Trophoblast cell (in vitro differentiated cells and primary cell): ENCODE measurements at regions not wholly inside any gene's neighbourhood (a gene's known extent, or its start where the extent isn't known, plus 50 kb on each side); places are given as distances from the start of the nearest gene placed in this dataset.

Experiments used
- DNase-seq, 2 donors: peaks; one replicate each; pipeline ENCODE4 v3.0.0-alpha.2; 2016
- H2AFZ ChIP-seq: 2 replicates; pipeline ENCODE4 v1.6.1; 2013; ENCODE audit warnings: low read length, moderate library complexity, mild to moderate bottlenecking; ENCODE audit not compliant: insufficient read depth, poor library complexity
- H2AK5ac ChIP-seq: 2 replicates; pipeline ENCODE4 v1.6.1; 2013; ENCODE audit warnings: mild to moderate bottlenecking, low read length
- H2BK120ac ChIP-seq: 2 replicates; pipeline ENCODE4 v1.6.1; 2013; ENCODE audit warnings: low read length, mild to moderate bottlenecking, moderate library complexity; ENCODE audit not compliant: insufficient read depth, poor library complexity
- H2BK12ac ChIP-seq: 2 replicates; pipeline ENCODE4 v1.6.1; 2013; ENCODE audit warnings: mild to moderate bottlenecking, low read length, moderate library complexity
- H2BK5ac ChIP-seq: 2 replicates; pipeline ENCODE4 v1.6.1; 2013; ENCODE audit warnings: low read length, low read depth, moderate library complexity, mild to moderate bottlenecking; ENCODE audit not compliant: poor library complexity
- H3K14ac ChIP-seq: 2 replicates; pipeline ENCODE4 v1.6.1; 2013; ENCODE audit warnings: mild to moderate bottlenecking, low read length
- H3K18ac ChIP-seq: 2 replicates; pipeline ENCODE4 v1.6.1; 2013; ENCODE audit warnings: mild to moderate bottlenecking, low read length
- H3K23ac ChIP-seq: 2 replicates; pipeline ENCODE4 v1.6.1; 2013; ENCODE audit warnings: low read length
- H3K27ac ChIP-seq: 2 replicates; pipeline ENCODE4 v1.5.1; 2013; ENCODE audit warnings: low read depth, mild to moderate bottlenecking, inconsistent platforms, low read length, moderate library complexity
- H3K27me3 ChIP-seq: 2 replicates; pipeline ENCODE4 v1.6.1; 2013; ENCODE audit warnings: inconsistent platforms, mild to moderate bottlenecking, low read length, moderate library complexity; ENCODE audit not compliant: insufficient read depth
- H3K36me3 ChIP-seq, 2 experiments: 1 replicate in 1 of 2; 2 replicates in 1 of 2; pipeline ENCODE4 v1.6.1; 2013; ENCODE audit warnings: low read length in 2 of 2, mild to moderate bottlenecking in 2 of 2, moderate library complexity in 1 of 2; ENCODE audit not compliant: insufficient read depth in 2 of 2, control insufficient read depth in 1 of 2
- H3K4ac ChIP-seq: 2 replicates; pipeline ENCODE4 v1.6.1; 2013; ENCODE audit warnings: low read depth, mild to moderate bottlenecking, low read length, moderate library complexity
- H3K4me1 ChIP-seq, 2 experiments: 1 replicate in 1 of 2; 2 replicates in 1 of 2; pipeline ENCODE4 v1.6.1; 2013; ENCODE audit warnings: low read length in 2 of 2, mild to moderate bottlenecking in 2 of 2, moderate library complexity in 1 of 2; ENCODE audit not compliant: insufficient read depth in 2 of 2, control insufficient read depth in 1 of 2
- H3K4me2 ChIP-seq: 2 replicates; pipeline ENCODE4 v1.6.1; 2013; ENCODE audit warnings: inconsistent platforms, mild to moderate bottlenecking, low read length, moderate library complexity
- H3K4me3 ChIP-seq: 2 replicates; pipeline ENCODE4 v1.5.1; 2013; ENCODE audit warnings: mild to moderate bottlenecking, low read depth, low read length, inconsistent platforms
- H3K79me1 ChIP-seq: one replicate; pipeline ENCODE4 v1.6.1; 2013; ENCODE audit warnings: low read length
- H3K79me2 ChIP-seq: 2 replicates; pipeline ENCODE4 v1.6.1; 2013; ENCODE audit warnings: low read length, mild to moderate bottlenecking; ENCODE audit not compliant: control insufficient read depth, insufficient read depth, poor library complexity
- H3K9ac ChIP-seq: 2 replicates; pipeline ENCODE4 v1.6.1; 2013; ENCODE audit warnings: mild to moderate bottlenecking, low read length
- H3K9me3 ChIP-seq: 2 replicates; pipeline ENCODE4 v1.6.1; 2013; ENCODE audit warnings: low read depth, mild to moderate bottlenecking, control low read depth, inconsistent platforms, low read length; ENCODE audit not compliant: insufficient read depth
- H4K12ac ChIP-seq: 2 replicates; pipeline ENCODE4 v1.6.1; 2013; ENCODE audit warnings: low read depth, mild to moderate bottlenecking, low read length, moderate library complexity
- H4K8ac ChIP-seq: 2 replicates; pipeline ENCODE4 v1.6.1; 2013; ENCODE audit warnings: low read depth, mild to moderate bottlenecking, low read length, moderate library complexity
- H4K91ac ChIP-seq: one replicate; pipeline ENCODE4 v1.6.1; 2013; ENCODE audit warnings: low read depth, mild to moderate bottlenecking, low read length, moderate library complexity
- WGBS: extraction: QIAGEN DNeasy Blood & Tissue Kit; methylation state at CpG from one replicate; pipeline ENCODE4 v1.1.7; 2013; ENCODE audit warnings: missing lambda C conversion rate; ENCODE audit not compliant: insufficient read length, insufficient coverage; ENCODE audit errors: extremely low coverage; 5-methylcytosine and 5-hydroxymethylcytosine counted together

- Histone ChIP-seq H3K18ac (no peak overlapping the region), H3K79me1 (no peaks in the 10 kb centered on the region), H3K4ac (no peak overlapping the region), H2BK12ac (no peak overlapping the region), H4K91ac (no peak overlapping the region), H3K9me3 (no peaks in the 10 kb centered on the region), H4K12ac (no peak overlapping the region), H2AK5ac (no peak overlapping the region), H3K23ac (no peak overlapping the region), H3K4me3 (no peak overlapping the region), H3K79me2 (no peaks in the 10 kb centered on the region), H3K14ac (no peak overlapping the region), H2BK120ac (no peak overlapping the region), H3K27ac (no peak overlapping the region), H4K8ac (no peak overlapping the region), H3K27me3 (no peaks in the 10 kb centered on the region), H3K9ac (no peak overlapping the region), H3K4me2 (no peak overlapping the region), H2BK5ac (no peak overlapping the region), H3K36me3 (no peaks in the 10 kb centered on the region), H2AFZ (no peak overlapping the region), H3K4me1 (no peaks in the 10 kb centered on the region)
- DNase-seq: no peak
- no CpG with 5 or more reads among the region's 28 CpGs for WGBS
Observed at GRCh38 chr10:129032372-129033313, 434.4 kb upstream of the MGMT start.

GRCh38 chr10:129033340-129033739 lies 433.7 kb upstream of the MGMT start:
- H2AFZ ChIP-seq: no peak overlapping the region
- no CpG with 5 or more reads among the region's 8 CpGs for WGBS

GRCh38 chr10:129033790-129034272 lies 433.2 kb upstream of the MGMT start:
- Histone ChIP-seq H3K9ac (no peak overlapping the region), H2AFZ (no peak overlapping the region), H2BK12ac (no peak overlapping the region), H2AK5ac (no peak overlapping the region), H3K23ac (no peak overlapping the region), H3K36me3 (no peaks in the 10 kb centered on the region), H3K4me1 (no peaks in the 10 kb centered on the region), H3K18ac (no peak overlapping the region), H3K4me2 (no peak overlapping the region), H3K9me3 (no peaks in the 10 kb centered on the region), H3K79me1 (no peaks in the 10 kb centered on the region), H2BK120ac (no peak overlapping the region), H3K14ac (no peak overlapping the region), H2BK5ac (no peak overlapping the region), H4K12ac (no peak overlapping the region), H3K4me3 (no peak overlapping the region), H3K27me3 (no peaks in the 10 kb centered on the region), H3K27ac (no peak overlapping the region), H3K4ac (no peak overlapping the region), H4K91ac (no peak overlapping the region), H3K79me2 (no peaks in the 10 kb centered on the region), H4K8ac (no peak overlapping the region)
- WGBS: no CpG with 5 or more reads among the region's 14 CpGs
- DNase-seq: no peak

More at GRCh38 chr10:129033340-129033739, 433.7 kb upstream of the MGMT start:
- Histone ChIP-seq H3K4me2 (no peak overlapping the region), H4K91ac (no peak overlapping the region), H2BK120ac (no peak overlapping the region), H3K27me3 (no peaks in the 10 kb centered on the region), H2BK12ac (no peak overlapping the region), H2AK5ac (no peak overlapping the region), H3K23ac (no peak overlapping the region), H3K79me2 (no peaks in the 10 kb centered on the region), H3K18ac (no peak overlapping the region), H3K9me3 (no peaks in the 10 kb centered on the region), H2BK5ac (no peak overlapping the region), H3K9ac (no peak overlapping the region), H4K12ac (no peak overlapping the region), H3K27ac (no peak overlapping the region), H3K4ac (no peak overlapping the region), H3K79me1 (no peaks in the 10 kb centered on the region), H4K8ac (no peak overlapping the region), H3K36me3 (no peaks in the 10 kb centered on the region), H3K14ac (no peak overlapping the region), H3K4me1 (no peaks in the 10 kb centered on the region), H3K4me3 (no peak overlapping the region)
- DNase-seq: no peak

- Histone ChIP-seq H4K8ac (no peak overlapping the region), H3K18ac (no peak overlapping the region), H4K12ac (peak overlapping the region; percentile 63), H3K79me2 (no peaks in the 10 kb centered on the region), H3K14ac (no peak overlapping the region), H3K79me1 (no peaks in the 10 kb centered on the region), H2BK5ac (no peak overlapping the region), H4K91ac (no peak overlapping the region), H3K27ac (no peak overlapping the region), H3K4ac (no peak overlapping the region), H2AFZ (no peak overlapping the region), H3K27me3 (no peaks in the 10 kb centered on the region), H3K23ac (no peak overlapping the region), H2BK120ac (no peak overlapping the region), H3K4me1 (no peaks in the 10 kb centered on the region), H3K4me2 (no peak overlapping the region), H2AK5ac (no peak overlapping the region), H3K36me3 (no peaks in the 10 kb centered on the region), H3K9ac (no peak overlapping the region), H2BK12ac (no peak overlapping the region), H3K9me3 (no peaks in the 10 kb centered on the region), H3K4me3 (no peak overlapping the region)
- DNase-seq: no peak
- no CpG with 5 or more reads among the region's 24 CpGs for WGBS
Observed at GRCh38 chr10:129035052-129035827, 431.8 kb upstream of the MGMT start.
